ELR (cell line): ENCODE measurements at regions not wholly inside any gene's neighbourhood (a gene's known extent, or its start where the extent isn't known, plus 50 kb on each side); places are given as distances from the start of the nearest gene placed in this dataset.

ENCODE experiments used
- DNase-seq: peaks from one replicate; pipeline ENCODE4 v3.0.0-alpha.2; 2015; ENCODE audit warnings: low read depth

DNA sequence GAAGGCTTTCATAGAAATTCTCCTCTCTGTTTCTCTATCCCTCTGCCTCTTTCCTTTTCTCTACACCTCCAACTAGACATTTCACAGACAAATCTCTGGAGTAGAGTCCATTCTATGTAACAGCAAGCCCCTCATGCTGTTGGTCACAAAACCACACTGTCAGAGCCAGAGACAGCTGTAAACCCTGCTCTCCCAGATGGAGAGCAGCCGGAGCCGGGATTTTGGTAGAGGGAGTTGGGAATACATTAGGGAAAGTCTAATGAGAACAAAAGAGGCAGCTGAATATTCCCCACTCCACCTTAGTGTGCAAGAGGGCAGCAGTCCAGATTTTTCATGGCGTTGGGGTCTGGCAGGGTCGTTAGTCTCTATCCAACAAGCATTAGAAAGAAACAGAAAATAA lies 68.3 kb upstream of the EDN1 start:
- no peak for DNase-seq

DNA sequence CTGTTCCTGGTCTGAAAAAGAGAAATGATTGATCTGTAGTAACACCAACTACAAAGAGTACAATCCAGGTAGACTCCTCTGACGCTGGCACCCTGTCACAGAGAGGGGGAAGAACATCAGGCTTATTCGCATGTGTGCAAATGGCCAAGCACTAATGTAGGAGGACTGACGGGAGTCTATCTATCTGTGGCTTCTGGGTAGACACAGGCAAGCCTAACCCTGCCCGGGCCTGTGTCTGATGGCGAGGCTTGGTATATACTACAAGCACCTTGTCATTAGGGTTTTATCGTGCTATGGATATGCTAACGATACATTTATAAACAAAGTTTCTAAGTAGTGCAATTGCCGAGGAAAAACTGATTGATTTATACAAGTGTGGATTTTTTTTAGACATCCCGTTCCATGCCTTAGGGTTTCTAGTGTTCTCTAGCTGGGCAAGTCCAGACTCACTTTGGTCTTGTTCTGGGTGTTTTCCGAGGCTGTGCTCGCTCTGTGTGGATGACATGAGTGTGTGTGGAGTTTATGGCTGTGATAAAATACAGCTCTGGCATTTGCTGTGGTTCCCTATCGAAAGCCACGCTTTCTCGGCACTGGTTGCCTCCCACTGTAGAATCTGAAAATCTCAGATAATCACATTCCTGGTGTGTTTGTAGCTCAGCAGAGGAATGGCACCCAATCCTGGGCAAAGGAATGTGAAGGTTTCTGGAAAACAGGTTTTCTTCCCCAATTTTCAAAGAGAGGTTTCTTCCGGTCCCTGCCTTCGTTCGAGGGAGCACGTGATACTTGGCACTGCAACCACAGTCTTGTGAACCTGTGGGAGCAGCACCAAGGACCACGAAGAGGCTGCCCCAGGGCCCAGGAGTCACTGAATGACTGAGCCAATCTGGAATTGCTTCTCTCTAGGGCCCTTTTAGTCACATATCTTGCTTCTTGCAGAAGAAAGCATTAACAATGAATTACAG lies 67.5 kb upstream of the EDN1 start:
- no peak for DNase-seq

DNA sequence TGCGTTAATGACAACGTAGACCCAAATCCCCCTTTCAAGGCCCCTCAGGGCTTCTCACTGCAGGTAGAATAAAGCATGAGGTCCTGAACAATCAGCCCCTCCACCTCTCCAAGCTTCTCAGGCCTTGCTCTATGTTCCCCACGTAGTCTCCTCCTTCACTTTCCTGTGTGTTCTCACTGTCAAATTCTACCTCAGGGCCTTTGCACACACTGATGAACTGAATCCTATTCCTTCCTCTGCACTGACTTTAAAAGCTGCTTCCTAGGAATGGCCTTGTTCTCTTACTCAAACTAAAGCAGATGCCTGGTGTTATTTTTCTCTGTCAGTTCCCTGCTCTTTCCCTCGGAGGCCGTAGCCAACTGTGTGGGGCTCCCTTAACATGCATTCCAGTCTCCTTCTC lies 66.8 kb upstream of the EDN1 start:
- DNase-seq, result no peak

DNA sequence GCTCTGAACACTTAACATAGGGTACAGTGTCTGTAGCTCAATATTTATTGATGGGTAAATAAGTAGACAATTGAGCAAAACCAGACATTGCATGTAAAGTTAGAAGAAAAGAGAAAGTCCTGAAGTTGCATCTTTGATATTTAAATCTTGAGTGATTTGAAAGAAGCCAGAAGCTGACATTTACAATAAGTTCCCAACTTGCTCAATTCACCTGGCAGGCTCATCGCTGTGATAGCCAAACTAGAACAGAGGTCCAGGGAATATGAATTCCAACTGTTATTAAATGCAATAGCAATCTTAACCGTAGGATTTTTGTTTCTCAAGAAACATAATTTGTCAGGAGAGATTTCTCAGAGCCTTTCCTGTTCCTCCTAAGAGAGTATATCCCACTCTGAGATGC lies 65.9 kb upstream of the EDN1 start:
- no peak for DNase-seq

DNA sequence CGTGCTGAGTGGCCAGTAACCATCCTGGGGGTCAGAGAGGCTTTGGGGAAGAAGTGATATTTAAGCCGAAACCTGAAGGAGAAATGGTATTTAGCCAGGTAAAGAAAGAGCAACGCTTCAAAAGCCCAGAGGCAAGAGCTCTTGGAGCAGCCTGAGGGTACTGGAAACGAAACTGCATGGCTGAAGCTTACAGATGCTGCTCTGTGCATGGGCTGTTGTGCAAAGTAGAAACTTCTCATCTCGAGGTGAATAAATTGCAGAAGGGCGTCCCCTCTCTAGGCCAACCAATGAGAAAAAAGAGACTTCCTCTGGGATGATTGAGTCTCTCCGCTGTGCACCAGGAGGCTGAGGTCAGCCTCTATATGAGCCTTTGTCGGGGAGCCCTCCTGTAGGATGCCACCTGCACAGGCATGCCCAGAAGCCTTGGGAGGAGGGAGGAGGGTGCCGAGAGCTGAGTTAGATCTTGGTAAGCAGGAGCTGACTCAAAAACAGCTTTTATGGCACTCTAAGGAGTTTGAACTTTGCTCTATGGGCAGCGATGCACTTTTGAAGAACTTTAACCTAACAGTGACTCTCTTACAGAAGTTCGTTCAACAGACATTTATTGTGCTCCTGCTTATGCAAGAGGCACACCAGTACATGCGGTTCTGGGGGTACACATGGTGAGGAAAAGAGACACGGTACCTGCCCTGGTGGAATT lies 61.6 kb upstream of the EDN1 start:
- DNase-seq, result no peak

DNA sequence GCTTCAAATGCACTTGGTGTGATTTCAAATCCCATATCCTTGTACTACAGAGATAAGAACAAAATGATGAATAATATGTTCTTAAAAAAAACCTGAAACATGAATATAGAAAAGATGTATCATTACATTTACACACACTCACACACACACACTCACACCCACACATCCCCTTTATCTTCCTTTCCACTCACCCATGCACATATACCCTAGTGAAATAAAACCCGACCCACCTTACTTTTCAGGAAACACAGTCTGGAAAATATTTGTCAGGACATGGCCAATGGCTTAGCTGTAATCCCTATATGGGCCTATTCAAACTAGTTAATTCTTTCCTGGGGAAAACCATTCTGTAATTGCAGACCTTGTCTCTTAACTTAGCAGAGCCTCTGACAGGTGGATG lies 60.8 kb upstream of the EDN1 start:
- DNase-seq, result no peak

DNA sequence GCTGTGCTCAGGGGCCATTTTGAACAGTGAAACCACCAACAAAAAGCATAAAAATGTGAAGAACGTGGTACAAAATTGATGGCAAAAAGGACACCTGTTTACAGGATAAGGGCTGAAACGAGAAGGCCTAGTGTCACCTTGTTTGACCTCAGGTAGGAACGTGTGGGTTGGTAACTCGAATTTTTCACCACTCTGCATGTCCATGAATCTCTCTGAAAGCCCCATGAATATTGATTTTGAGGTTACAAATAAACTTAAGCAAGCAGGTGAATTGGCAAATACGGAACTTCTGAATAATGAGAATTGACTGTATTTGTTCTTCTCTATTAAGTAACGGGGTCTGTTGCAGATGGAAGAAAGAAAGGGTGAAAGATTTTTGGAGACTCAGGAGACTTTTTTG lies 59.6 kb upstream of the EDN1 start:
- no peak for DNase-seq

DNA sequence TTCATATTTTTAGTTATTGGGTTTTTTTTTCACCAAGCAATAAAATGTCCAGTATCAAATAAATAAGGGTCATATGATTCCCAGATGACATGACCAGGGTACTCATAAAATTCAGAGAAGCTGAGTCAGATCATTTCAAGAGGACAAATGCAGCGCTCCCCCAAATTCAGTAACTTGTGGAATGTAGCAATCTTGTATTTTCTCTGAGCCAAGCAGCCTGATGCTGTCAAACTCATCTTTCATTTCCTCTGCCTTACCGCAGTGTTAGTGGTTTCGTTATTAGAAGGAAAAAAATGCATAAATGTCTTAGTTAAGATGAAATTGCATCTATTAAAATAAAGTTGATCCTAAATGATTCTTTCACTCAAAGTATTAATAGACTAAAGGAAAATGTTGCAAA lies 57.8 kb upstream of the EDN1 start:
- DNase-seq, result peak; percentile 77

DNA sequence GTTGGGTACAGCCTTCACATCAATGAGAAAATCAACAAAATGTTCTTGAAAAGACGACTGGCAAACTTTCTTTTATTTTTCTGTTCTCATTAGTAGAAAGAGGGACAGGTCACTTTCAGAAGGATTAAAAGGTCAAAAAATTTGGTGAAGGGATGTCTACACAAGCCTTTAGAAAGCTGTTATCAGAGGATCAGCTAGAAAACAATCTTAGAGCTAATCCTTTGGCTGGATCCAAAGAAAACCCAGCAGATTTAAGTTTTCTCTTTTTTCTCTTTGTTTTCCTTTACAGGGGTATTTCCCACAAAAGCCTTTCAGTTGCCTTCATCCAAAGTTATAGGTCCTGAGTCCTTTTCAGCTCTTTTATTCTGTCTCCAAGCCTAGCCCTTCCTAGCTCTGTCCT lies 57.3 kb upstream of the EDN1 start:
- peak; percentile 10 for DNase-seq

DNA sequence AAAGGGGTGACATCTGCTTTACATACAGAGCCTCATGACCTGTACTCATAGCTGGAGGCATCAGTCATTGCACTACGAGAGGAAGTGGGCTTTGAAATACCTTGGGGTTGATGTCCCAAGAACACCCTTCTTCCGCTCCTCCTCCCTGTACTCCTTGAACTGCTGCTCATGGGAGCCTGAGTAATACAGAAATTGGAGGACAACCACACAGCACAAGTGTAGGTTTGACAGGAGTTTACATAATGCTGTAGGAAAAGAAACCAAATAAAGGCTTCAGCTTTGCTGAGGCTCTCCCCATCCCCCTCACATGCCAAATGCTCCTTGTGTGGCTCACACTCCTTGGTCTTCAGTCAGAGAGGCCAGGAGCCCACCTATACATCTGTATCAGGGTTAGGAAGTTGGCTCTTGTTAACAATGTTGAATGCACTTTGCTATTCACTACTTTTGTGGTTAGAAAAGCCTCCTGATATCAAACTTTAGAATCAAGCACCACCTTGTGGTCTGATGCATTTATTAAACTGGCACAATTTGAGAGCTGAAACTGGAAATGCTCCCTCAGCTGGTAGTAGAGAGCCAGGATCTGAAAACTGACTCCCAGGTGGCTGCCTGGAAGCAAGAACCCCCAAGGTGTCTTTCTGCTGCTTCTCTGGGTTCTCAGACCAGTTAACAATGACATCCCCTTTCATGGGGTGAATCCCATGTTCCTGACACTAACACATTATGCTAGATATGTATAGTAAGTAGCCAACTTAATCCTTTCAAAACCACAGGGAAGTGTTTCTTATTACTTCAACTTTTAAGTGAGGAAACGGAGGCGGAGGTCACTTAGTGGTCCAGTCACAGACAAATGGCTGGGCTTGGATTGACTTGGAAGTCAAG lies 56.2 kb upstream of the EDN1 start:
- peak; percentile 93 for DNase-seq

DNA sequence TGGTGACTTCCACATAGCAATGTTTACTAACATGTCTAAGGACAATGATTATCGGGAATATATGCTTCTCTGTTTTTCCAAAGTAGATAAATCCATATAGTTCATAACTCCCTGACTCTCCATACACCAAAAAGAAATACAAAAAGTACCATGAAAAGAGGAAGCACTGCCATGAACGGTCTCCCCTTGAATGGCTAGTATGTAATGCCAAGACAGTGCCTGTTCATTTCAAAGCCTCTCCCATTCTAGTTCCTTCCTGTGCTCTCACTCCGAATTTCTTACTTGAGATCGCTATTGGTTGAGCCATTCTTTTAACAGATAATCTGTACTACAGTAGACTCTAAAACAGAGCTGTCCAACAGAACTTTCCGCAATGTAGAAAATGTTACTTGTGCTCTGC lies 54.8 kb upstream of the EDN1 start:
- no peak for DNase-seq

DNA sequence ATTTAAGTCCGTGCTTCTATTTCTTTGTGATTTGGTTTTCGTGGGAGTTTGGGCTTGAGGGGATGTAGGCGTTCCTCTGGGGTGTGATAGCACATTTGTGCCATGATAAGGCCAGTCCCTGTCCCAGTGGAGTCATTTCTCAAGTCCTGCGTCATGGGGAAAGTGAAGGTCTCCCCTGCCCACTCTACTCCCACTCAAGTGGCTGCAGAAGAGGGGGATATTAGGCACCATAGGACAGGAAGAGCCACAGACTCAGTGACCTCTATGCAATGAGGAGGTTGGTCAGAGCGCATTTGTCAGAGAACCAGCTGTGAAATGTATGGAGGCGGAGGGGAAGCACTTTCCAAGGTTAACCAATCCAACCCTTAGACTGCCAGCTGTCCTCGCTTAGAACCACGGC lies 51.9 kb upstream of the EDN1 start:
- no peak for DNase-seq
